ENCODE measurements at regions not wholly inside any gene's neighbourhood (a gene's known extent, or its start where the extent isn't known, plus 50 kb on each side); places are given as distances from the start of the nearest gene placed in this dataset.

GRCh38 chr3:30488070-30488756 lies 118.2 kb upstream of the TGFBR2 start:
- no peak overlapping the region for H3K9ac ChIP-seq (ENCODE audit: low read length)
- H2BK120ac ChIP-seq (ENCODE audit: low read depth, low read length), result no peak overlapping the region
- H4K91ac ChIP-seq (ENCODE audit: low read length), result no peak overlapping the region
- H2BK15ac ChIP-seq (ENCODE audit: low read depth, poor library complexity, severe bottlenecking), result no peak overlapping the region
- no peaks in the 10 kb centered on the region for H3K27me3 ChIP-seq (ENCODE audit: control insufficient read depth in 1 of 2, insufficient read depth in 1 of 2, low read length in 2 of 2)
- H3K9me3 ChIP-seq (ENCODE audit: control insufficient read depth, low read length), result peaks cover 24% of the 10 kb centered on the region
- no peaks in the 10 kb centered on the region for H3K36me3 ChIP-seq (ENCODE audit: control insufficient read depth in 1 of 2, insufficient read depth in 2 of 2, low read depth in 1 of 2, low read length in 2 of 2)
- no peak for DNase-seq
- H3K18ac ChIP-seq (ENCODE audit: low read depth in 1 of 2, low read length in 2 of 2), result no peak overlapping the region
- no peak overlapping the region for H3K27ac ChIP-seq (ENCODE audit: low read length, poor library complexity, severe bottlenecking)
- 100% methylated on average over 2 of the region's 4 CpGs for WGBS
- no peak overlapping the region for H2BK12ac ChIP-seq (ENCODE audit: low read length in 2 of 2)
- no peak overlapping the region for H3K23ac ChIP-seq (ENCODE audit: low read length in 2 of 2)
- no peak overlapping the region for H3K4ac ChIP-seq (ENCODE audit: low read depth in 1 of 2, low read length in 2 of 2)
- H3K79me1 ChIP-seq (replicated peaks; ENCODE audit: low read length, poor library complexity, severe bottlenecking), result no peaks in the 10 kb centered on the region
- H3K4me2 ChIP-seq (ENCODE audit: low read length, poor library complexity, severe bottlenecking), result no peak overlapping the region
- no peak overlapping the region for H3K14ac ChIP-seq (ENCODE audit: low read length in 2 of 2)
- H3K4me1 ChIP-seq (ENCODE audit: control insufficient read depth, insufficient read depth, low read depth, low read length), result no peaks in the 10 kb centered on the region
- H3K4me3 ChIP-seq (ENCODE audit: insufficient read depth in 1 of 2, low read depth in 1 of 2, low read length in 2 of 2), result no peak overlapping the region
- H4K8ac ChIP-seq (ENCODE audit: low read length), result no peak overlapping the region
- no peak overlapping the region for H2AK5ac ChIP-seq (ENCODE audit: low read length, severe bottlenecking)
- H2AFZ ChIP-seq (ENCODE audit: low read depth, low read length), result no peak overlapping the region
- H2BK5ac ChIP-seq (ENCODE audit: low read depth, low read length, poor library complexity, severe bottlenecking), result no peak overlapping the region

- DNase-seq, result peak; percentile 41
- Histone ChIP-seq H3K9ac (ENCODE audit: low read length) (peak overlapping the region; percentile 88), H2BK12ac (ENCODE audit: low read length in 2 of 2) (peak overlapping the region; percentile 9 to 93), H3K9me3 (ENCODE audit: control insufficient read depth, low read length) (peaks cover 21% of the 10 kb centered on the region), H3K4ac (ENCODE audit: low read depth in 1 of 2, low read length in 2 of 2) (peak overlapping the region in 1 of 2 experiments; percentile 61), H3K36me3 (ENCODE audit: control insufficient read depth in 1 of 2, insufficient read depth in 2 of 2, low read depth in 1 of 2, low read length in 2 of 2) (no peaks in the 10 kb centered on the region), H3K4me1 (ENCODE audit: control insufficient read depth, insufficient read depth, low read depth, low read length) (no peaks in the 10 kb centered on the region), H2BK5ac (ENCODE audit: low read depth, low read length, poor library complexity, severe bottlenecking) (no peak overlapping the region), H3K4me3 (ENCODE audit: insufficient read depth in 1 of 2, low read depth in 1 of 2, low read length in 2 of 2) (peak overlapping the region in 1 of 2 experiments; percentile 1), H2BK120ac (ENCODE audit: low read depth, low read length) (no peak overlapping the region), H2AFZ (ENCODE audit: low read depth, low read length) (no peak overlapping the region), H3K4me2 (ENCODE audit: low read length, poor library complexity, severe bottlenecking) (no peak overlapping the region), H3K27ac (ENCODE audit: low read length, poor library complexity, severe bottlenecking) (no peak overlapping the region), H3K79me1 (replicated peaks; ENCODE audit: low read length, poor library complexity, severe bottlenecking) (no peaks in the 10 kb centered on the region), H2AK5ac (ENCODE audit: low read length, severe bottlenecking) (peak overlapping the region; percentile 57), H4K8ac (ENCODE audit: low read length) (no peak overlapping the region), H3K14ac (ENCODE audit: low read length in 2 of 2) (no peak overlapping the region), H3K23ac (ENCODE audit: low read length in 2 of 2) (no peak overlapping the region), H2BK15ac (ENCODE audit: low read depth, poor library complexity, severe bottlenecking) (no peak overlapping the region), H3K18ac (ENCODE audit: low read depth in 1 of 2, low read length in 2 of 2) (peak overlapping the region; percentile 10 to 73), H4K91ac (ENCODE audit: low read length) (no peak overlapping the region), H3K27me3 (ENCODE audit: control insufficient read depth in 1 of 2, insufficient read depth in 1 of 2, low read length in 2 of 2) (no peaks in the 10 kb centered on the region)
- 40% methylated on average over 4 of the region's 6 CpGs for WGBS
Measured at GRCh38 chr3:30492322-30493192, 113.8 kb upstream of the TGFBR2 start.

DNA sequence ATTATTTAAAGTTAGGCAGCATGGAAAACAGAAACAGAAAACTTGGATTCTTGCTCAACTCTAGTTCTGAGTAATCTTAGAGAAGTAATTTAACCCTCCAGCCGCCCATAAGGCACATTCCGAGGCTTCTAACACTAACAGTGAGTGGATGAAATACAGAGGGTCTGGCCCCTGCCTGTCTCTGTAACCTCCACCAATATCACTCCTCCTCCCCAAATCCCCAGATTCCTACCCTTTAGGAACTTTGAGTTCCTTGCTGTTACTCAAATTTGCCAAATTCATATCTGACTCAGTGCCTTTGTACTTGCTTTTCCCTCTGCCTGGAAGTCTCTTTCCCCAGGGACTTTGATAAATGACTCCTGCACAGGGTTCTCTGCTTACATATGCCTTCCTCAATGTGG lies 112.5 kb upstream of the TGFBR2 start:
- Histone ChIP-seq H3K14ac (ENCODE audit: low read length in 2 of 2) (no peak overlapping the region), H3K4me3 (ENCODE audit: insufficient read depth in 1 of 2, low read depth in 1 of 2, low read length in 2 of 2) (no peak overlapping the region), H2BK12ac (ENCODE audit: low read length in 2 of 2) (peak overlapping the region; percentile 95 to 97), H3K36me3 (ENCODE audit: control insufficient read depth in 1 of 2, insufficient read depth in 2 of 2, low read depth in 1 of 2, low read length in 2 of 2) (no peaks in the 10 kb centered on the region), H3K9me3 (ENCODE audit: control insufficient read depth, low read length) (peaks cover 11% of the 10 kb centered on the region), H4K91ac (ENCODE audit: low read length) (peak overlapping the region; percentile 80), H3K4me2 (ENCODE audit: low read length, poor library complexity, severe bottlenecking) (no peak overlapping the region), H4K8ac (ENCODE audit: low read length) (peak overlapping the region; percentile 69), H3K27ac (ENCODE audit: low read length, poor library complexity, severe bottlenecking) (peak overlapping the region; percentile 53), H3K4ac (ENCODE audit: low read depth in 1 of 2, low read length in 2 of 2) (peak overlapping the region; percentile 64 to 82), H2BK15ac (ENCODE audit: low read depth, poor library complexity, severe bottlenecking) (no peak overlapping the region), H2AK5ac (ENCODE audit: low read length, severe bottlenecking) (peak overlapping the region; percentile 19), H2AFZ (ENCODE audit: low read depth, low read length) (no peak overlapping the region), H2BK120ac (ENCODE audit: low read depth, low read length) (peak overlapping the region; percentile 73), H3K27me3 (ENCODE audit: control insufficient read depth in 1 of 2, insufficient read depth in 1 of 2, low read length in 2 of 2) (no peaks in the 10 kb centered on the region), H3K79me1 (replicated peaks; ENCODE audit: low read length, poor library complexity, severe bottlenecking) (no peaks in the 10 kb centered on the region), H3K4me1 (ENCODE audit: control insufficient read depth, insufficient read depth, low read depth, low read length) (peaks cover 1% of the 10 kb centered on the region), H3K18ac (ENCODE audit: low read depth in 1 of 2, low read length in 2 of 2) (peak overlapping the region; percentile 54 to 79), H3K9ac (ENCODE audit: low read length) (peak overlapping the region; percentile 88), H3K23ac (ENCODE audit: low read length in 2 of 2) (no peak overlapping the region), H2BK5ac (ENCODE audit: low read depth, low read length, poor library complexity, severe bottlenecking) (no peak overlapping the region)
- DNase-seq, result peak; percentile 77
- WGBS, result 0% methylated on average over 2 of the region's 2 CpGs
